SK-N-SH (cell line): ENCODE measurements at regions not wholly inside any gene's neighbourhood (a gene's known extent, or its start where the extent isn't known, plus 50 kb on each side); places are given as distances from the start of the nearest gene placed in this dataset.

Source experiments
- CTCF ChIA-PET: fragments of 300-600, 350-600 bp; formaldehyde crosslinking; extraction: SDS; loops from one replicate; lab custom pipeline; 2021; lab: Yijun Ruan, JAX
- POLR2A ChIA-PET: fragments of 350-600 bp; sonication (Branson Sonifier 250); formaldehyde crosslinking; extraction: SDS; loops from one replicate; lab custom pipeline; 2020; ENCODE audit warnings: antibody characterized with exemption, inconsistent platforms; lab: Yijun Ruan, JAX
- DNase-seq: peaks from one replicate; pipeline ENCODE4 v3.0.0; 2012
- H2AFZ ChIP-seq: fragments of 200-600 bp; sonication (generic); 2 replicates; pipeline ENCODE4 v1.8.1; 2016; ENCODE audit warnings: antibody characterized with exemption, mild to moderate bottlenecking, low read depth
- H3F3A ChIP-seq: fragments of 200-600 bp; sonication (generic); replicated peaks from 2 replicates; pipeline ENCODE3; 2016; ENCODE audit warnings: antibody characterized with exemption, mild to moderate bottlenecking; ENCODE audit not compliant: insufficient read depth
- H3K27ac ChIP-seq, 2 experiments: fragments of 200-500 bp in 1 of 2; fragments of 200-600 bp in 1 of 2; sonication (Bioruptor generic) in 1 of 2; sonication (generic), shearing (Covaris generic) in 1 of 2; 2 replicates each; pipeline versions ENCODE4 v1.5.1 to v1.6.1; 2014 to 2016; ENCODE audit warnings: low read depth in 2 of 2, inconsistent platforms in 1 of 2, low read length in 1 of 2, mild to moderate bottlenecking in 1 of 2, mixed read lengths in 1 of 2
- H3K27me3 ChIP-seq: fragments of 200-600 bp; sonication (generic), shearing (Covaris generic); 2 replicates; pipeline ENCODE4 v1.6.1; 2016; ENCODE audit warnings: mixed run types; ENCODE audit not compliant: insufficient read depth
- H3K36me3 ChIP-seq, 2 experiments: fragments of 200-500 bp in 1 of 2; fragments of 200-600 bp in 1 of 2; sonication (Bioruptor generic) in 1 of 2; sonication (generic) in 1 of 2; replicated peaks in 1 of 2; 2 replicates each; pipeline versions ENCODE3 to v1.5.1; 2014 to 2016; ENCODE audit warnings: low read length in 1 of 2, mild to moderate bottlenecking in 1 of 2; ENCODE audit not compliant: insufficient read depth in 2 of 2, control insufficient read depth in 1 of 2
- H3K4me1 ChIP-seq, 2 experiments: fragments of 200-500 bp in 1 of 2; fragments of 200-600 bp in 1 of 2; sonication (Bioruptor generic) in 1 of 2; sonication (generic), shearing (Covaris generic) in 1 of 2; 2 replicates each; pipeline versions ENCODE4 v1.5.1 to v1.6.1; 2014 to 2016; ENCODE audit warnings: low read depth in 1 of 2, low read length in 1 of 2, mixed run types in 1 of 2; ENCODE audit not compliant: insufficient read depth in 2 of 2, control insufficient read depth in 1 of 2
- H3K4me2 ChIP-seq: fragments of 200-600 bp; sonication (generic), shearing (Covaris generic); 2 replicates; pipeline ENCODE4 v1.6.1; 2017; ENCODE audit warnings: mixed run types
- H3K4me3 ChIP-seq, 2 experiments: fragments of 200-500 bp in 1 of 2; fragments of 200-600 bp in 1 of 2; sonication (Bioruptor generic) in 1 of 2; sonication (generic), shearing (Covaris generic) in 1 of 2; 2 replicates each; pipeline versions ENCODE4 v1.5.1 to v1.8.1; 2014 to 2016; ENCODE audit warnings: low read depth in 2 of 2, inconsistent platforms in 1 of 2, low read length in 1 of 2, mild to moderate bottlenecking in 1 of 2, mixed read lengths in 1 of 2, moderate library complexity in 1 of 2
- H3K79me2 ChIP-seq: fragments of 200-600 bp; sonication (generic); 2 replicates; pipeline ENCODE4 v1.8.1; 2017; ENCODE audit warnings: mild to moderate bottlenecking; ENCODE audit not compliant: insufficient read depth
- H3K9ac ChIP-seq: fragments of 200-600 bp; sonication (generic); 2 replicates; pipeline ENCODE4 v1.6.1; 2017; ENCODE audit warnings: mixed run types
- H3K9me2 ChIP-seq: fragments of 200-600 bp; sonication (generic); 2 replicates; pipeline ENCODE4 v1.6.1; 2017; ENCODE audit warnings: mixed run types
- H3K9me3 ChIP-seq: fragments of 200-600 bp; sonication (generic); 2 replicates; pipeline ENCODE4 v1.6.1; 2017; ENCODE audit warnings: mixed run types, mild to moderate bottlenecking, moderate library complexity
- H4K20me1 ChIP-seq: fragments of 200-600 bp; sonication (generic); 2 replicates; pipeline ENCODE4 v1.6.1; 2017; ENCODE audit warnings: mild to moderate bottlenecking, mixed run types; ENCODE audit not compliant: insufficient read depth
- ELF1 ChIP-seq: IDR thresholded peaks from 2 replicates; pipeline ENCODE4 v1.4.0; 2012
- EP300 ChIP-seq, 2 experiments: IDR thresholded peaks; 2 replicates each; pipeline versions ENCODE4 v1.4.0 to v1.6.1; 2012; ENCODE audit warnings: borderline replicate concordance in 1 of 2, low read depth in 1 of 2, low read length in 1 of 2
- EZH2phosphoT487 ChIP-seq: fragments of 200-600 bp; sonication (generic); IDR thresholded peaks from 2 replicates; pipeline ENCODE4 v1.6.1; 2017; ENCODE audit warnings: low read depth, mixed run types, mild to moderate bottlenecking, antibody characterized with exemption, moderate library complexity, borderline replicate concordance
- FOSL2 ChIP-seq: IDR thresholded peaks from 2 replicates; pipeline ENCODE4 v1.4.0; 2012; ENCODE audit warnings: low read depth, mild to moderate bottlenecking, moderate library complexity, borderline replicate concordance
- GABPA ChIP-seq: IDR thresholded peaks from 2 replicates; pipeline ENCODE4 v1.4.0; 2012; ENCODE audit warnings: low read depth, mild to moderate bottlenecking
- JUND ChIP-seq: IDR thresholded peaks from 2 replicates; pipeline ENCODE4 v1.4.0; 2012
- MXI1 ChIP-seq: IDR thresholded peaks from 2 replicates; pipeline ENCODE4 v1.6.1; 2012; ENCODE audit warnings: mild to moderate bottlenecking, low read depth, low read length, improper control_type of control experiment
- POLR2AphosphoS5 ChIP-seq: IDR thresholded peaks from 2 replicates; pipeline ENCODE4 v1.6.1; 2012; ENCODE audit warnings: low read depth, low read length
- RAD21 ChIP-seq: IDR thresholded peaks from 2 replicates; pipeline ENCODE4 v1.6.1; 2012; ENCODE audit warnings: mild to moderate bottlenecking, low read length
- RXRA ChIP-seq: IDR thresholded peaks from 2 replicates; pipeline ENCODE4 v1.4.0; 2012; ENCODE audit warnings: low read depth, mild to moderate bottlenecking, borderline replicate concordance
- TAF1 ChIP-seq: IDR thresholded peaks from 2 replicates; pipeline ENCODE4 v1.6.1; 2012; ENCODE audit warnings: low read depth, mild to moderate bottlenecking, low read length, moderate library complexity, borderline replicate concordance
- YY1 ChIP-seq: IDR thresholded peaks from 2 replicates; pipeline ENCODE4 v1.4.0; 2012; ENCODE audit warnings: low read depth, mild to moderate bottlenecking
- WGBS: methylation state at CpG from one replicate; pipeline ENCODE4 v1.1.6; 2017; ENCODE audit warnings: low lambda C conversion rate; 5-methylcytosine and 5-hydroxymethylcytosine counted together
- TF ChIP-seq, protein P1 (sequence below): IDR thresholded peaks from 2 replicates; pipeline ENCODE4; 2012
- TF ChIP-seq, protein P2 (sequence below): IDR thresholded peaks from 2 replicates; pipeline ENCODE4 v1.4.0; 2012; ENCODE audit warnings: low read depth, borderline replicate concordance
- TF ChIP-seq, protein P3 (sequence below): fragments of 150-350 bp; IDR thresholded peaks from 2 replicates; pipeline ENCODE4 v1.6.1; 2017; ENCODE audit warnings: antibody characterized with exemption, low read length, low read depth, borderline replicate concordance
- TF ChIP-seq, protein P4 (sequence below): fragments of 150-350 bp; IDR thresholded peaks from 2 replicates; pipeline ENCODE4 v1.6.1; 2016; ENCODE audit warnings: mild to moderate bottlenecking, low read depth, low read length

DNA sequence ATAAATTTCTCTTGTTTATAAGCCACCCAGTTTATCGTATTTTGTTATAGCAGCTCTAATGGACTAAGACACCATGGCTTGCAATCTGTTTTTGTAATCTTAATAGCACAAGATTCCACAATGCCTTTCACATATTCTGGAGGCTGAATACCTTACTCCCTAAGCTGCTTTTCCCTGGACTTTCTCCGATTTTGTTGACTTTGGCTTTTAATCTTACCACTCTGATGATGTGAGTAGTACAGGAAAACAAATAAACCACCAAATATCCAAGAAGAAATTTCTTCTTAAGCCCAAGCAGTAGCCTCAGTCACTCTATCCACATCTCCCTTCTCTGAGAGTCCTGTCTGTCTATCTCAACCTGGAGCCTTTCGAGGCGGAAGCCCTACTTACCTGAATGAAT, 838.6 kb downstream of the LTN1 start:
- no peaks in the 10 kb centered on the region for H3K27me3 ChIP-seq
- H3K4me2 ChIP-seq = no peak overlapping the region
- no peaks in the 10 kb centered on the region for H3K9me2 ChIP-seq
- TF ChIP-seq, protein P1, sequence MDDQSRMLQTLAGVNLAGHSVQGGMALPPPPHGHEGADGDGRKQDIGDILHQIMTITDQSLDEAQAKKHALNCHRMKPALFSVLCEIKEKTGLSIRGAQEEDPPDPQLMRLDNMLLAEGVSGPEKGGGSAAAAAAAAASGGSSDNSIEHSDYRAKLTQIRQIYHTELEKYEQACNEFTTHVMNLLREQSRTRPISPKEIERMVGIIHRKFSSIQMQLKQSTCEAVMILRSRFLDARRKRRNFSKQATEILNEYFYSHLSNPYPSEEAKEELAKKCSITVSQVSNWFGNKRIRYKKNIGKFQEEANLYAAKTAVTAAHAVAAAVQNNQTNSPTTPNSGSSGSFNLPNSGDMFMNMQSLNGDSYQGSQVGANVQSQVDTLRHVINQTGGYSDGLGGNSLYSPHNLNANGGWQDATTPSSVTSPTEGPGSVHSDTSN = no peak
- TF ChIP-seq YY1 (no peak), EZH2phosphoT487 (no peak), MXI1 (no peak), RXRA (no peak), JUND (no peak), ELF1 (no peak), GABPA (no peak), POLR2AphosphoS5 (no peak), TAF1 (no peak), EP300 (IDR thresholded peaks at IDR 0.05; ENCODE audit: borderline replicate concordance in 1 of 2, low read depth in 1 of 2, low read length in 1 of 2) (no peak), RAD21 (no peak), FOSL2 (no peak)
- TF ChIP-seq, protein P2, sequence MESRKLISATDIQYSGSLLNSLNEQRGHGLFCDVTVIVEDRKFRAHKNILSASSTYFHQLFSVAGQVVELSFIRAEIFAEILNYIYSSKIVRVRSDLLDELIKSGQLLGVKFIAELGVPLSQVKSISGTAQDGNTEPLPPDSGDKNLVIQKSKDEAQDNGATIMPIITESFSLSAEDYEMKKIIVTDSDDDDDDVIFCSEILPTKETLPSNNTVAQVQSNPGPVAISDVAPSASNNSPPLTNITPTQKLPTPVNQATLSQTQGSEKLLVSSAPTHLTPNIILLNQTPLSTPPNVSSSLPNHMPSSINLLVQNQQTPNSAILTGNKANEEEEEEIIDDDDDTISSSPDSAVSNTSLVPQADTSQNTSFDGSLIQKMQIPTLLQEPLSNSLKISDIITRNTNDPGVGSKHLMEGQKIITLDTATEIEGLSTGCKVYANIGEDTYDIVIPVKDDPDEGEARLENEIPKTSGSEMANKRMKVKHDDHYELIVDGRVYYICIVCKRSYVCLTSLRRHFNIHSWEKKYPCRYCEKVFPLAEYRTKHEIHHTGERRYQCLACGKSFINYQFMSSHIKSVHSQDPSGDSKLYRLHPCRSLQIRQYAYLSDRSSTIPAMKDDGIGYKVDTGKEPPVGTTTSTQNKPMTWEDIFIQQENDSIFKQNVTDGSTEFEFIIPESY = no peak
- TF ChIP-seq, protein P3, sequence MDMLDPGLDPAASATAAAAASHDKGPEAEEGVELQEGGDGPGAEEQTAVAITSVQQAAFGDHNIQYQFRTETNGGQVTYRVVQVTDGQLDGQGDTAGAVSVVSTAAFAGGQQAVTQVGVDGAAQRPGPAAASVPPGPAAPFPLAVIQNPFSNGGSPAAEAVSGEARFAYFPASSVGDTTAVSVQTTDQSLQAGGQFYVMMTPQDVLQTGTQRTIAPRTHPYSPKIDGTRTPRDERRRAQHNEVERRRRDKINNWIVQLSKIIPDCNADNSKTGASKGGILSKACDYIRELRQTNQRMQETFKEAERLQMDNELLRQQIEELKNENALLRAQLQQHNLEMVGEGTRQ = no peak
- TF ChIP-seq, protein P4, sequence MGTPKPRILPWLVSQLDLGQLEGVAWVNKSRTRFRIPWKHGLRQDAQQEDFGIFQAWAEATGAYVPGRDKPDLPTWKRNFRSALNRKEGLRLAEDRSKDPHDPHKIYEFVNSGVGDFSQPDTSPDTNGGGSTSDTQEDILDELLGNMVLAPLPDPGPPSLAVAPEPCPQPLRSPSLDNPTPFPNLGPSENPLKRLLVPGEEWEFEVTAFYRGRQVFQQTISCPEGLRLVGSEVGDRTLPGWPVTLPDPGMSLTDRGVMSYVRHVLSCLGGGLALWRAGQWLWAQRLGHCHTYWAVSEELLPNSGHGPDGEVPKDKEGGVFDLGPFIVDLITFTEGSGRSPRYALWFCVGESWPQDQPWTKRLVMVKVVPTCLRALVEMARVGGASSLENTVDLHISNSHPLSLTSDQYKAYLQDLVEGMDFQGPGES = no peak
- TF ChIP-seq, all 33 proteins: peak for 0
- Histone ChIP-seq H3K9me3 (no peaks in the 10 kb centered on the region), H2AFZ (no peak overlapping the region), H3K9ac (no peak overlapping the region), H3K79me2 (no peaks in the 10 kb centered on the region), H3K27ac (no peak overlapping the region), H4K20me1 (no peaks in the 10 kb centered on the region), H3K4me1 (no peaks in the 10 kb centered on the region; a peak in 2 of 4 replicates), H3F3A (no peaks in the 10 kb centered on the region), H3K36me3 (no peaks in the 10 kb centered on the region), H3K4me3 (no peak overlapping the region)
- no peak for DNase-seq
- WGBS = 56% methylated on average over 4 of the region's 4 CpGs
- ChIA-PET CTCF (no interaction called here), POLR2A (no interaction called here)
